NCI-H187 treated with DMSO at 0.1 percent for 48 hours (cell line): ENCODE measurements at regions not wholly inside any gene's neighbourhood (a gene's known extent, or its start where the extent isn't known, plus 50 kb on each side); places are given as distances from the start of the nearest gene placed in this dataset.
"Not testable (repeated sequence)": the region's sequence is repeated elsewhere in the genome, so short reads cannot be mapped to it uniquely, and the experiment has no call there.

Experiments used
- DNase-seq: peaks from one replicate; lab custom pipeline; 2025; lab: John Stamatoyannopoulos, UW

- DNase-seq: no peak
Measured at GRCh38 chr10:9214618-9215017, 1160.1 kb downstream of the GATA3 start.

- DNase-seq: no peak
Measured at GRCh38 chr10:9215121-9215520, 1160.6 kb downstream of the GATA3 start.

GRCh38 chr10:9219860-9220259, 1165.4 kb downstream of the GATA3 start:
- no peak for DNase-seq

- no peak for DNase-seq
Measured at GRCh38 chr10:9222917-9223316, 1168.4 kb downstream of the GATA3 start.

- DNase-seq: no peak
Measured at GRCh38 chr10:9227679-9228365, 1173.3 kb downstream of the GATA3 start.

GRCh38 chr10:9228771-9229170, 1174.3 kb downstream of the GATA3 start:
- no peak for DNase-seq

- DNase-seq: no peak
Measured at GRCh38 chr10:9229702-9230244, 1175.3 kb downstream of the GATA3 start.

GRCh38 chr10:9230625-9231024, 1176.1 kb downstream of the GATA3 start:
- no peak for DNase-seq

- no peak for DNase-seq
Measured at GRCh38 chr10:9234191-9234590, 1179.7 kb downstream of the GATA3 start.

- no peak for DNase-seq
Measured at GRCh38 chr10:9238041-9238440, 1183.6 kb downstream of the GATA3 start.

GRCh38 chr10:9239298-9239697, 1184.8 kb downstream of the GATA3 start:
- no peak for DNase-seq

GRCh38 chr10:9243941-9244411, 1189.5 kb downstream of the GATA3 start:
- DNase-seq: no peak

- no peak for DNase-seq
Measured at GRCh38 chr10:9244864-9245263, 1190.4 kb downstream of the GATA3 start.

GRCh38 chr10:9253121-9253520, 1198.6 kb downstream of the GATA3 start:
- DNase-seq: no peak

GRCh38 chr10:9254353-9254752, 1199.9 kb downstream of the GATA3 start:
- no peak for DNase-seq

- no peak for DNase-seq
Measured at GRCh38 chr10:9260690-9261089, 1206.2 kb downstream of the GATA3 start.

- DNase-seq: no peak
Measured at GRCh38 chr10:9262770-9263169, 1208.3 kb downstream of the GATA3 start.

- DNase-seq: no peak
Measured at GRCh38 chr10:9268176-9268575, 1213.7 kb downstream of the GATA3 start.

- DNase-seq: not testable (repeated sequence)
Measured at GRCh38 chr10:9273126-9273833, 1218.8 kb downstream of the GATA3 start.

GRCh38 chr10:9274206-9274755, 1219.8 kb downstream of the GATA3 start:
- DNase-seq: no peak

GRCh38 chr10:9275861-9276260, 1221.4 kb downstream of the GATA3 start:
- DNase-seq: no peak

- no peak for DNase-seq
Measured at GRCh38 chr10:9285690-9286089, 1231.2 kb downstream of the GATA3 start.

- no peak for DNase-seq
Measured at GRCh38 chr10:9289811-9290210, 1235.3 kb downstream of the GATA3 start.
